ENCODE measurements at regions not wholly inside any gene's neighbourhood (a gene's known extent, or its start where the extent isn't known, plus 50 kb on each side); places are given as distances from the start of the nearest gene placed in this dataset.
A peak's percentile ranks its signal among the peaks of the same experiment; 100 is the strongest.
"Not testable (repeated sequence)": the region's sequence is repeated elsewhere in the genome, so short reads cannot be mapped to it uniquely, and the experiment has no call there.

DNA sequence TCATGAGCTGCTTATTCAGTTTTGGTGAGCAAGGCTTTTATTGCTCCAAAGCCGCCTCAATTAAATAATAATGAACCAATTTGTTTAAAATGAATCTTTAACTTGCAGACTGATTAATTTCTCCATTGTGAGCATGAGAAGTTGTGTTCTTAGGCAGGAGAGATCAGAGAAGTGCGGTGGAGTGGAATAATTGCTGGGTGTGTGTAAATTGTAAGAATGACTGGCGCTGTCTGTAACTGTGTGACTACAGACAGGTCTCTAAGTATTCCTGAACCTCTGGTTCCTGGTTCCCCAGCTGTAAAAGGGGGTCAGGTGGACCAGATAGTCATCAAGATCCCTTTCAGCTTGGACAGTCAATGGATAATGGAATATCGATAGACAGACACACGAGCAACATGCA, 98.0 kb upstream of the EFEMP1 start:
- DNase-seq = no peak

DNA sequence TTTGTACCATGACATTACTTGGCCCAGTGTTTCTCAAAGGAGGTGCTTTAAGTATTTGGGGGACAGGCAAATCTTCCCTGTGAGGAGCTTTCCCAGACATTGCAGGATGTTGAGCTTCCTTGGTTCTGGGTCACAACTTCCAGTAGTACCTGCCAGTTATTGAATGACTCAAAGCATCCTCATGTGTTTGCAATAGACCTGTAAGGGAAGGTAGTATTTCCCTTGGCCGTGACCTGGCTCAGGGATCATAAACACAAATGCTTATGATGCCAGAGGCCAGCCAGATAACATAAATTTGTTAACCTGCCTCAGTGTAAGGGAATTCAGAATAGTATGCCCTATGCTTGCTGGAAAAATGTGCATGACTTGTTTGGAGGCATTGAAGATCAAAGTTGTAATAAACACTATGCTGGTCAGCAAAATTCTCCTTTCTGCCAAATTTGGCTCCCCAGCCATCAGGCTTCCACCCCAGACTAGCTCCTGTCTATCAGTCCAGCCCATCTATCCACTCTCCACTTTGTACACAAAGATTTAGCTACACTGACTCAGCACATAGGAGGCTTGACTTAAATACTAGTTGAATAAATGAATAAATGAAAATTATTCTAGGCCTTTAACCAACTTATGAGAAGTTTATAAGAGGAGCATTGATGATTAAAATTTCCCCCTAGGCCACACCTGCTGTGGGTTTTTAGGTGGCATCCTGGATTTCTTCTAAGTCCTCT, 102.0 kb upstream of the EFEMP1 start:
- DNase-seq = no peak

DNA sequence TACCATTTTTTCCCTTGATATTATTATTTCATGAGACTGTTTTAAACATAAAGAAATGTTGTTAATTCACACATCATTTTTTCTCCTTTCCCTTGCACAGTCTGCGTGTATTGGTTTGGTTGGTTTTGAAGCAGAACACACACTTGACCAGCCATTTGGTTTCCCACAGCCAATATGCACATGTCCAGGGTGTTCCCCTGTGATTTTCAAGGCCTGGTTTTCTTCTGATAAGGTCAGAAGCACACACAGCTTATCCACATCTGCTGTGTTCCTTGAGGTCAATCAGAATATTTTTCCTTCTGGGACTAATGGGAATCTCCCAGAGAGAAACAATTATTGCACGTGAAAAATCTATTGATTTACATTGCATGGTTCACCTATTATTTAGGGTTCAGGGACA, 103.2 kb upstream of the EFEMP1 start:
- no peak for DNase-seq

DNA sequence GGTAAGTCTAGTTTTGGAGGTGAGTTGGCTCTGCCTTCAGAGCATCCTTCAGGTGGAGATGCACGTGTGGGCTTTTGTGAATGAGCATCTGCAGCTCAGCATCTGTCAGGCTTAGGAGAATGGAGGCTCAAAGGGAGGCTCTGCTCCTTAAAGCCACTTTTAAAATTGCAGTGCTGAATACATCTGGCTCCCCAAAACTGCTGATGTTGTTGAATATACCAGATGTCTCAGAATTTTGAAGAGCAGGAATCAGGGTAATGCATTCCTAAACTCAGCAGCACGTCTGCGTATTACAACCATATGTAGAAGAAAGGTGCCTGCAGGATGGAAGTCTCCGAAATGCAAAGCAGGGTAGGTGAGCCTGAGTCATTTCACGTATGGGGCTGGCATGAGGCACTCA, 106.5 kb upstream of the EFEMP1 start:
- no peak for DNase-seq

DNA sequence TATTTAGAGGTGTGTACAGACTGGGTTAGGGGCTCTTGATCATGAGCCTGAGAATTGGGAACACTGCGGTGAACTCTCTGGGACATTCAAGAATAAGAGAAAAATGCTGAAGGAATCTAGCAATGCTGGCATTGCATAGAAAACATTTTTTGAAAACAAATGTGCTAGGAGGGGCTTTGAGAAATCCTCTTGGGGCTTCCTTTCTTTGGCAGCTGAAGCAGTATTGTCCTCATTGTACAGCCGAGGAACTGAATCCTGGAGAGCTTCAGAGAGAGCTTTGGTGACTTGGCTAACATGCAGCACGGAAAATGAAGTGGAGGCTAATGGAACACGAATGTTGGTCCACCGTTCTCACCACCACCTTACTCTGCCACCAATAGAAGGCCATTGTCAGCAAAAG, 107.3 kb upstream of the EFEMP1 start:
- no peak for DNase-seq

DNA sequence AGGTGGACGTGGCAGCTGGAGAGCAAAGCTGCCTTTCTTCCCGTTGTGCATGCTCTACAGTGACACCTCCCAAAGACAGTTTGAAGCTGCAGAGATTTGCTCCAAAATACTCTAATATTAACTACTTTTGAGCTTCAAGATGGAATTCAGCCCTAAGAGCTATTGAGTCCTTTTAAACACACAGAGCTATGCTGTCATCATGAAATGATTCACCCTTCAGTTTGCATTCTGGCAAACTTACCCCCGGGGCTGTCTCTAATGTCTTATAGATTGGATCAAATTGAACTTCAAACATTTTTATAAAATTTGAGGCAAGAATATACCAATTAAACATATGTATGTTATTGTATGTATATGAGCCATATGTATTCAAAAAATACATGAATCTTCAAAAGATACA, 110.7 kb upstream of the EFEMP1 start:
- DNase-seq = no peak

DNA sequence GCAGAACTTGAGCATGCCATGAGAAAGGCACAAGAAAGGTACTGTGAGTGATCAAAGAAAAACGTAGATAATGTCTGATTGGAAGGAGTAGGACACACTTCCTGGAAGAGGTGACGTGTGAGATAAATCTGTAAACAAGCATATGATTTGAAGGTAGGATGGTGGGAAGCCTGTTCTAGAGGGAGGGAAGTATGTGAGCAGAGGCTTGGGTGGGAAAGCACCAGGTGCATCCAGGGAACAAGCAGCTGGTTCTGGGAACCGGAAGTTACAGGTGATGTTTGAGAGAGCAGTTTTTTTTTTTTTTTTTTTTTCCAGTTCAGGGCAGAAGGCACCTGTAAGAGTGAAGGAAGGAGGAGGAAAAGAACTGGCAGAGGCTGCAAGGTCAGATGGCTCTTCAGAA, 116.6 kb upstream of the EFEMP1 start:
- DNase-seq = no peak

DNA sequence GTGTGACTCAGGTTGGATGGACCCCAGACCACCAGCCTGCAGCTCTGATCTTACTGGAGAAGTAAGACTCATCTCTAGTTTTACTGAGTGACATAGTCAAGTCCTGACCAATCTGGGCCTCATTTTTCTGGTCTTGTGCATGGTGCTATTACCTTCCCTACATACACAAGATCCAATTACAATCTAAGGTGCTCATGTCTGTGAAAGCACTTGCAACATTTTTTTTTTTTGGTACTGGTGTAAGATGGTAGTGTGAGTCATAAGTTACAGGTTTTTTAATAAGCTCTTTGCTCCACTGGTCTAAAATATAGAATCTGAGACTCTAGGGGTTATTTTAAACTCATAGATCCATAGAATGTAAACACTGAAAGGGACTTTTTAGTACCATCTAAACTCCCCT, 117.3 kb upstream of the EFEMP1 start:
- no peak for DNase-seq

DNA sequence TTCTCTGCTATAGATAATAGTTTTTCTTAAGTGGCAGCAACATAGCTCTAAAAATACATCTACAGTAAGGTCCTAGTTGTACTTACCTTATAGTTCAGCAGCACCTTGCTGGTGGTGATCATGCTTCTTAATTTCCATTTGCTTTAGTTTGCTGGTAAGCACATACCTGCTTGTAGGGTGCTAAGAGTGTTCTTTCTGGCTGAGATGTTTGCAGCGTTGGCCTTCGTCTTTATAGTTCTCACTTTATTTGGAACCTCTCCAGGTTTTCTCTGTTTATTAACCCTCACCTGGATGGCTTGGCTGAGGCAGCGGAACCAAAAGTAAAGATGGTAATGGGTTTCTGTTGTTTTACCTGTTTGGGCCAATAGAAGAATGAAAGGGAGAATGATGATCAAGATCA, 123.6 kb upstream of the EFEMP1 start:
- no peak for DNase-seq

DNA sequence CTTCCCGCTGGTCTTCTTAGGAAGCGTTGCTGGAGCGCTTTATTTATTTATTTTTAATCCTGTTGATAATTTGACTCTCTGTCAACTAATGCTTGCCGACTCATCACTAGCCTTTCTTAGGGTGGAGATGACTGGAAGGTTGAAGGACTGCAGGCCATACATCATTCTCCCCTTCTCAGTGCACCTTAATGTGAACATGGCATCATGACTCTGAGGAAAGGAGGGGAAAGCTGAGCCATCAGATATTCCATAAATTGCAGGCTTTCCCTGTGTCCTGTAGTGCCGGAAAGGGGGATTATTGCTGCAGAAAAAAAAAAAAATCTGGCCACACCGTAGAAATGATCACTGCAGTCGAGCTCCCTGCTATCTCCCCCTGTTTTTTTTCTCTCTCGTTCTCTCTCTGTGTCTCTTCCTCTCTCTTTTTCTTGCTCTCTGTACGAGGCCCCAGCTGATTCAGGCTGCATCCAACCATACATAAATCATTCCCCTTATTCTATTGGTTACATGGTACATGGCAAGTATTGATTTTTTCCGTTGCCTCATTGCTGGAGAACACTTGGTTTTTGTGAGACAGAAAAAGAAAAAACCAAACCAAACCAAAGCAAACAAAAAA, 125.8 kb upstream of the EFEMP1 start:
- no peak for DNase-seq

DNA sequence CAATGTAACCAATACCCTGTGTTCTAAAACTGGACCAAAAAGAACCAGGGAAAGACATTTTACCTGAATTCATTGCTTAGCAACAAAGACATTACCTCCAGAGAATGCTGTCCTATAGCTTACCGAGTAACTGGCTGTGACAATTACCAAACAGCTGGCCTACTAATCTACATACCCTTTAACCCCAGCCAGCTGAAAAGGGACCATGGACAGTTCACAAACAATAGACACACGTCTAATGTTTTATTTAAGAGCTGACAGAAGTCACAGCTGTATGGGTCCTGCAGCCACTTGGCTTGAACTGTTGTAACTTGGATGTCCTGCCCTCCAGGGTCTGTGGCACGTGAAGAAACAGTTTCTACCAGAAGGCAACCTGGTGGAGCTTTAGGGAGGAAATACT, 130.1 kb upstream of the EFEMP1 start:
- DNase-seq = no peak

DNA sequence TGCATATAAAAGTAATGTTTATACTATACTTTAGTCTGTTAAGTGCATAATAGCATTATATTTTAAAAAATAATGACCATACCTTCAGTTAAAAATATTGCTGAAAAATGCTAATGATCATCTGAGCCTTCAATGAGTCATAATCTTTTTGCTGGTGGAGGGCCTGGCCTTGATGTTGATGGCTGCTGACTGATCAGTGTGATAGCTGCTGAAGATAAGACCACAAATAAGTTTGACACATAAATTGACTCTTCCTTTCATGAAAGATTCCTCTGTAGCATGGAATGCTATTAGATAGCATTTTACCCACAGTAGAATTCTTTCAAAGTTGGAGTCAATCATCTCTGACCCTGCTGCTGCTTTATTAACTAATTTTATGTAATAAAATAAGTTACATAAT, 128.4 kb upstream of the CCDC85A start:
- DNase-seq = no peak

DNA sequence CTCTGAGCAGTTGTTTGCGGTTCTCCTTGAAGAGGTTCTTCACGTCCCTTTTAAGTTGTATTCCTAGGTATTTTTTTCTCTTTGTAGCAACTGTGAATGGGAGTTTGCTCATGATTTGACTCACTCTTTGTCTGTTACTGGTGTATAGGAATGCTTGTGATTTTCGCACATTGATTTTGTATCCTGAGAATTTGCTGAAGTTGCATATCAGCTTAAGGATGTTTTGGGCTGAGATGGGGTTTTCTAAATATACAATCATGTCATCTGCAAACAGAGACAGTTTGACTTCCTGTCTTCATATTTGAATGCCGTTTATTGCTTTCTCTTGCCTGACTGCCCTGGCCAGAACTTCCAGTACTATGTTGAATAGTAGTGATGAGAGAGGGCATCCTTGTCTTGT, 122.5 kb upstream of the CCDC85A start:
- DNase-seq = not testable (repeated sequence)

DNA sequence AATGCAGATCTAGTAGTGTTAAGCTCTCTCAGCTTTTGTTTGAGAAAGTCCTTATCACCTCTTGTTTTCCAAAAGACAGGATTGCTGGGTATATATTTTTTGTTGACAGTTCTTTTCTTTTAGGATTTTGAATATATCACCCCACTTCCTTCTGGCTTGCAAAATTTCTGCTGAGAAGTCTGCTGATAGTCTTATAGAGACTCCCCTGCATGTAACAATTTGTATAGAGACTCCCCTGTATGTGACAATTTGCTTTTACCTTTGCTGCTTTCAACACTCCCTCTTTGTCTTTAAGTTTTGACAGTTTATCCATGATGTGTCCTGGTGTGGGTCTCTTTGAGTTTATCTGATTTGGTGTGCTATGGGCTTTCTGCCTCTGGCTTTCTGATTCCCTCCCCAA, 115.0 kb upstream of the CCDC85A start:
- DNase-seq = no peak

DNA sequence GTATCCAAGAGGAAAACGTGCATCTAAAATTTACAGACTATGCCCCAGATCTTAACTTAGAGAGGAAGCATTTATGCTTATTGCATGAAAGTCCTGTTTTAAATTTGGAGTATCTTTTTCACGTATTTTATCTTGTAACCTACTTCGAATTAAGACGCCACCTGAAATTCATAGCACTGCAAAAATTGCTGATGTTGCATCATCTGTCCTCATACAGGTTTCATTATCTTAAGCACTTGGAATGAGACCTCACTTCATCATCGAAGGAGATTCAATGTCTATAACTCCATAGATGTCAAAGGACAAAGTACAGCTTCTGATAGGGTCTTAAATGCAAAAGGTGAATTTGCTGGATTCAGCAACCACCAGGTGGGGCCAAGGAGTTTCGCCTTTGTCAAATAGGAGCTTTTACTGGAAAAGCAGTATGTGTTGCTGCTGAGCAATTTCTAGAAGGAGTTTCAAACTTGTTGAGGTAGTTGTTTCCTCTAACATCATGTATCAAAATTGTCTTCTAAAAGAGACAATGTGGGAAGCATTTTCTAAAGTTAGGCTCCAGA, 106.4 kb upstream of the CCDC85A start:
- peak in 1 of 2 experiments; percentile 19 for DNase-seq

DNA sequence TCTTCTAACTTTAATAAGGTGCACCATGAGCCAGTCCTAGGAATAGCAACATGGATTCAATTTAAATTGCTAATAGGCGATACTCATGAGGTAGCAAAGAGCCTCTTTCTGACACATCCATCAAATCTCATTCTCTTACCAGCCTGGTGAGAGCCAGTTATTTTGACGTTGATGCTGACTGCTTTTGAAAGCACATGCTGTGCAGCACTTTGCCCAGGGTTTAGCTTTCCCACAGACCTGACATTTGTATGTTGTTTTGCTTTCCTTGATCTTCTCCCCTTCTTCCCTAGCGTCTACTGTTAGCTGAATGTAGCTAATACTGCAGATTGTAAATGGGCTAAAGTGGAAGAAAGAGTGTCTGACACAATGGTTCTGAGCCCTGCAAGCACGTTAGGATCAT, 101.1 kb upstream of the CCDC85A start:
- no peak for DNase-seq

DNA sequence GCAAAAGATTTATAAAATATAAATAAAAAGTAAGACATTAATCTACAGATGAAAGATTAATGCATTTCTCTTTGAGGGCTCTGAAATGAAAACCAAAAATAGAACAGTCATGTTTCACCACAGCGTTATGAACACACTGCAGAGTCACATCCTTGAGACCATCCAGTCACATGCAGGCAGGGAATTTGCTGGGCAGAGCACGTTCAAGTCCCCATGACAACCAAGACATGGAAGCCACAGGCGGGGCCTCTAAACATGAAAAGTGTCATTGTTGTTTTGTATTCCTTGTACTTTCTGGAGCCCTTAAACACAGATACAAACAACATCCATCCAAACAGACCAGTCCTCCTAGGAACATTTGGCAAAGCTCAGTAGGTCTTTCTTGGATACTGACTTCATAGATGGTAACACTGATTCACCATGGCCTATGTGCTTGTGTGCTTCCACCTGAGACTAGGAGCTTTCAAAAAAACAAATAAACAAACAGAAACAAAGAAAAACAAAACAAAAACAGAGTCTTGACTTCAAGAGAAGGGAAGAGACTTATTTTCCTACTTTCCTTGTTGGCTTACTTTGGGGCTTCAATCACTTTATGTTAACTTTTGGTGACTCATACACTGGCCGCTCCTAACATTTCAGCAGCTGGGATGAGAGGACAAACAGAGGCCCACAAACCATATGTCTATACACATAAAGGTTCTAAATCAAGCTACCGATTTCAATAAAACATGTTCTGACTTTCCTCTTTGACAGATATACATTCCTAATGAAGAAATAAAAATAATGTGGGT, 99.5 kb upstream of the CCDC85A start:
- DNase-seq = no peak

DNA sequence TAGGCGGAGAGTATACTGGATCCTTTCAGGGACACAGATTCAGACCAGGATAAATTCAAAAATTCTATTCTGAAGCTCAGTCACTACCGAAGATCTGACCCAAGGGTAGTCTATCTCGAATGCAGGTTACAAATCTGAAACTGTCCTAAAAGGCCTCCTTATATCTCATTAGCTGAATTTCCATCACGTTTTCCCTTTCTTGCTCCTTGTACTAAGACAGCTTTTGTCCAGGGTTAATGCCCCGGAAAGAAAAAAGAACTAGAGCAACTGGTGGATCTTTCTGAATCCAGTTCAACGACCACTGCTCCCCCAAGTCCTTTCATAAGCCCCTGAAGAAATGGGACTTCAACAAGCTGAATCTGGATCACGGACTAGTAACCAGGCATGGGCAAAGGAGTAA, 97.5 kb upstream of the CCDC85A start:
- no peak for DNase-seq

DNA sequence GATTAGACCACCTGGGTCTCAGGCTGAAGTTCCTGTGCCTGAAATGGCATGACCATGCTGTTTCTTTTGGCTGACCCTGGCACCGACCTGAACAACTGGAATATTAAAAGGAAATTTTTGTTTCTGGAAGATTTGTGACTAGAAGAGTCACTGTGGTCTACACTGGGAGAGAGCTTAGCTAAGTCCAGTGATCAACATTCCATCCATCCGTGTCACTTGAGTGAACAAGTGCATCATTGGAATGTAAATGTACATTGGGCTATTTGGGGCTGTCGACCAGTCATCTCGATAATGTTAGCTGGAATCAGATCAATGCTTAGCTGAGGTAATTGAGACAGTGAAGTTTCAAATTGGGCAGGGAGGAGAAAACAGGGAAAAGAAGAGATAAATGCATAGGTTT, 95.4 kb upstream of the CCDC85A start:
- no peak for DNase-seq

DNA sequence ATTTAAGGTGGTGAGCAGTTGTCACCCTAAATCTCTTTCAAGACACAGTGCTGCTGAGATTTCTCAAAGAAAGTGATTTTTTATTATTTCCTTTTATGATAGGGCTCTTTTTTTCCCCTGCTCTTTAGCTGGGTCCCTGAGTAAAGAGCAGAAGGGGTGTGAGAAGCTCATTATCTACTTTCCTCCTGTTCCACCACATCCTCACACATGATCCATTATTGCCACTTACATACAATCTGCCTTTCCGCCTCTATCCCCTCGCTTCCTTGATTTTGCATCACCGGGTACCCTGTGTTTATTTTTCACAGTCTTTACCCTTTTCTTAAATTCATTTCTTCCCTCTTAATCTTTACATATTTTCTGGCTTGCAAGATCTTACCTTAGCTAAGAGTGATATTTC, 93.9 kb upstream of the CCDC85A start:
- no peak for DNase-seq

DNA sequence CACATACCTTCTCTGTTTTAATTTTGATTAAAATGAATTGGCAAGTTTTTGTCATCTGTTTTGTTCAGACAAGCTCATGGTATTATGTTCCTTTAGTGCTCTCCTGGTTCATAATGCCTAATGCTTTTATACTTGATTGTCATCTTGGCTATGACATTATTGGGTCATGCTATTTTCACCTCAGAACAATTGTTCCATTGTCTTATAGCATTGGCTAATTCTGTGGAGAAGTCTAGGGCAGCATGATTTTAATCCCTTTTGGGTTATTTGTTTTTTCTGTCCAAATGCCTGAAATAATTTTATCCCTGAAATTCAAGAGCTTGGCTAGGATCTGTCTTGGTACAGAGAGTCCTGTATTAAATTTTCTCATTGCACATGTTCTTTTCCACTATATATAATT, 83.8 kb upstream of the CCDC85A start:
- no peak for DNase-seq

DNA sequence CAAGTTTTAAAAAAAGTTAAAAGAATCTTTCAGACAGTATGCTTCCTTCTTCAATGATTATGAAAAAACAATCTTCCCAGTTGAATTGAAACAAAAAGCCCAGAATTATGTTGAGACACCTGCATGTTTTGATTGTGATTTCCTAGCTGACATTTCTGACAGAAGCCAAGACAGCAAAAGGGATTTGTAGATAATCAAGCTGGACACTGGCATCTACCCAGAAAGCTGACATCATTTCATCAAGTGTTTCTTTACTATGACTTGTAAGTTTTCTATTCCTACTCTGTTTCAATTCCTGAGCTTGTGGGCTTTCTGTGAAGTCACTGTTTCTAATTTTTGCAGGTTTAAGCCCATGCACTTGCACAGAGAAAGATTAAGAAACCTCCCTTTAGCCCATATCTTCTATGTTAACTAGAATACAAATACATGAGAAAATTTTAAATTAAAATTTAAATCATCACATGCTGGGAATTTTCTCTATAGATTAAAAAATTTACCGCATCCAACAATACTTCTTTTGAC, 82.9 kb upstream of the CCDC85A start:
- no peak for DNase-seq

DNA sequence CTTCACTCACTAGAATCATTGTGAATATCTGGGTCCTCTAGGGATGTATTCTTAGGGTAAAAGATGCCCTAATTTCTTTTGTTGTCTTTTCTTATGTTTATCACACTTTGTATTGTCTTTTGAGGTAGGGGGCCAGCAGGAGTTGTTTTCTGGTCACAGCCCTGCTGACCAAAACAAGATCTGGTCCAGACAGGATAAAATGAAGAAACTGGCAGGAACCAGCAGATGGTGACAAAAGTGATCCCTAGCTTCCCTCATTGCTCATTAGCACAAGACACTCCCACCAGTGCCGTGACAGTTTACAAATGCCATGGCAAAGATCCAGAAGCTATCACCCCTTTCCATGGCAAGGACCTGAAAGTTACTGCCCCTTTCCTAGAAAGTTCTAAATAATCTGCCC, 81.7 kb upstream of the CCDC85A start:
- no peak for DNase-seq

DNA sequence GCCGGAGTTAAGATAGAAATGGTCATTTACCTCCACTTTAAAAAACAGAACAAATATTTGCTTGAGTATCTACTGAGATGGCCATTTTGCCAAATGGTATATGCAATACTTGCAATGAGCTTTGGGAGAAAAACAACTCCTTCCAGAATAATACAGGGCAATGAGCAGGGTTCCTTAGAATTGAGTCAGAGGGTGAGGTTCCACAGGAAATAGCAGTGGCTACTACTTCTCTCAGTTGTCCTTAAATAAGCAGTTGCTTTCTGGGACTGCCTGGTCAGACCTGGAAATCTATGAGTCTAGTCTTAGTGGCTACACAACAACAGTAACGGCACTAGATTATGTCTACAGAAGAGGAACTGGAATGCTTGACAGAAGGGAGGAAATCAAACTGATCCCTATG, 80.9 kb upstream of the CCDC85A start:
- DNase-seq = no peak

Measured in NCI-H446 (cell line).